ENCODE measurements at regions not wholly inside any gene's neighbourhood (a gene's known extent, or its start where the extent isn't known, plus 50 kb on each side); places are given as distances from the start of the nearest gene placed in this dataset.

DNA sequence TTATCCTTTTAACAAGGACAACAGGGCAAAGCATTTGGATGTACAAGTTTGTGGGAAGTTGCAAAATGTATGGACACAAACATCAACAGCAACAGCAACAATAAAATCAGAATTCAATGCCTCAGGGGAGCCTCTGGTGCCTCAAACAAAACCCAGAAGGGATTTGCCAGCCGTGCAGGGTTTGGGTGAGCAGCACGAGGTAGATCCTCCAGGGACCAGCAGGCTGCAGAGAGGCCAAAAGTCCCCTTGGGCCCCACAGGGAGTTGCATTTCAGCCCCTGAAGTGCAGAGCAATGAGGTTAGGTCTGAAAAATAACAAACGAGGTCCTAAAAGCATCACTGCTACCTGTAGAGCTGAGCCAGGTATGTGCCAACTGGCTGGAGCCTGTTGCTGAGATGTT, 51.7 kb upstream of the CPXM2 start:
- Histone ChIP-seq H3K36me3 (ENCODE audit: low read depth, missing control alignments) (no peaks in the 10 kb centered on the region), H3K27me3 (no peaks in the 10 kb centered on the region), H3K27ac (no peak overlapping the region), H3K4me3 (no peak overlapping the region), H3K4me1 (peaks cover 14% of the 10 kb centered on the region), H3K9me3 (no peaks in the 10 kb centered on the region)
- intact Hi-C loops (cut with DNase I; ENCODE audit: low total_unique reads) = no loop called here
- TF ChIP-seq POLR2A (IDR thresholded peaks at IDR 0.05) = no peak
- TF ChIP-seq, protein P1, sequence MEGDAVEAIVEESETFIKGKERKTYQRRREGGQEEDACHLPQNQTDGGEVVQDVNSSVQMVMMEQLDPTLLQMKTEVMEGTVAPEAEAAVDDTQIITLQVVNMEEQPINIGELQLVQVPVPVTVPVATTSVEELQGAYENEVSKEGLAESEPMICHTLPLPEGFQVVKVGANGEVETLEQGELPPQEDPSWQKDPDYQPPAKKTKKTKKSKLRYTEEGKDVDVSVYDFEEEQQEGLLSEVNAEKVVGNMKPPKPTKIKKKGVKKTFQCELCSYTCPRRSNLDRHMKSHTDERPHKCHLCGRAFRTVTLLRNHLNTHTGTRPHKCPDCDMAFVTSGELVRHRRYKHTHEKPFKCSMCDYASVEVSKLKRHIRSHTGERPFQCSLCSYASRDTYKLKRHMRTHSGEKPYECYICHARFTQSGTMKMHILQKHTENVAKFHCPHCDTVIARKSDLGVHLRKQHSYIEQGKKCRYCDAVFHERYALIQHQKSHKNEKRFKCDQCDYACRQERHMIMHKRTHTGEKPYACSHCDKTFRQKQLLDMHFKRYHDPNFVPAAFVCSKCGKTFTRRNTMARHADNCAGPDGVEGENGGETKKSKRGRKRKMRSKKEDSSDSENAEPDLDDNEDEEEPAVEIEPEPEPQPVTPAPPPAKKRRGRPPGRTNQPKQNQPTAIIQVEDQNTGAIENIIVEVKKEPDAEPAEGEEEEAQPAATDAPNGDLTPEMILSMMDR (IDR thresholded peaks at IDR 0.05) = no peak
- DNase-seq = no peak
- WGBS, 2 donors = 65 to 79% methylated on average over 3 of the region's 3 CpGs

DNA sequence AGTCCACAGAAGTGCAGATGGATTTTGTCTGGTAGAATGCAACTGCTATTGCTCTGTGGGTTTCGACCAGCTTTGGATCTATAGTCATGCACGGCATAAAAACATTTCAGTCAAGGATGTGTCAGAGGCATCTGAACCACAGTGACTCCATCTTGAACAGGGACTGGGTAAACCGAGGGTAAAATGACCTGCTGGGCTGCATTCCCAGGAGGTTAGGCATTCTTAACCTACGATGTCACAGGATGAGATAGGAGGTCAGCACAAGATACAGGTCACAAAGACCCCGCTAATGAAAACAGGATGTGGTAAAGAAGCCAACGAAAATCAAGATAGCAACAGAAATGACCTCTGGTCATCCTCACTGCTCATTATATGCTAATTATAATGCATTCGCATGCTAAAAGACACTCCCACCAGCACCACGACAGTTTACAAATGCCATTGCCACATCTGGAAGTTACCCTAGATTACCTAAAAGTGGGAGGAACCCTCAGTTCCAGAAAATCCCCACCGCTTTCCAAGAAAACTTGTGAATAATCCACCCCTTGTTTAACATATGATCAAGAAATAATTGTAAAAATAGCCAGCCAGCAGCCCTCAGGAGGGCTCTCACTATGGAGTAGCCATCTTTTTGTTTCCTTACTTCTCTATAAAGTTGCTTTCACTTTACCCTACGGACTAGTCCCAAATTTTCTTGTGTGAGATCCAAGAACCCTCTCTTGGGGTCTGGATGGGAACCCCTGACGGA, 50.7 kb upstream of the CPXM2 start:
- Histone ChIP-seq H3K36me3 (ENCODE audit: low read depth, missing control alignments) (no peaks in the 10 kb centered on the region), H3K4me1 (peaks cover 14% of the 10 kb centered on the region), H3K27me3 (no peaks in the 10 kb centered on the region), H3K27ac (no peak overlapping the region), H3K4me3 (no peak overlapping the region), H3K9me3 (no peaks in the 10 kb centered on the region)
- DNase-seq = no peak
- 75 to 79% methylated on average over 11 of the region's 11 CpGs for WGBS, 2 donors
- intact Hi-C loops (cut with DNase I; ENCODE audit: low total_unique reads) = no loop called here
- TF ChIP-seq, protein P1 (IDR thresholded peaks at IDR 0.05) = no peak
- TF ChIP-seq POLR2A (IDR thresholded peaks at IDR 0.05) = no peak

All from testis (tissue), 2 donors.